ENCODE measurements at regions not wholly inside any gene's neighbourhood (a gene's known extent, or its start where the extent isn't known, plus 50 kb on each side); places are given as distances from the start of the nearest gene placed in this dataset.

- Histone ChIP-seq H3K27me3 (ENCODE audit: insufficient read depth) (no peaks in the 10 kb centered on the region), H2AFZ (ENCODE audit: low read depth) (no peak overlapping the region), H3K9me2 (no peaks in the 10 kb centered on the region), H3K9me3 (no peaks in the 10 kb centered on the region), H3K27ac (ENCODE audit: low read depth in 2 of 2, low read length in 1 of 2) (no peak overlapping the region), H3K4me1 (ENCODE audit: control insufficient read depth in 1 of 2, insufficient read depth in 2 of 2, low read depth in 1 of 2, low read length in 1 of 2) (no peaks in the 10 kb centered on the region), H3K9ac (no peak overlapping the region), H3K4me2 (no peak overlapping the region), H4K20me1 (ENCODE audit: insufficient read depth) (no peaks in the 10 kb centered on the region), H3K79me2 (ENCODE audit: insufficient read depth) (no peaks in the 10 kb centered on the region), H3K36me3 (replicated peaks in 1 of 2; ENCODE audit: control insufficient read depth in 1 of 2, insufficient read depth in 2 of 2, low read length in 1 of 2) (no peaks in the 10 kb centered on the region), H3F3A (replicated peaks; ENCODE audit: insufficient read depth) (no peaks in the 10 kb centered on the region), H3K4me3 (ENCODE audit: low read depth in 2 of 2, low read length in 1 of 2) (no peak overlapping the region)
- DNase-seq = peak; percentile 9
- 5% methylated on average over 1 of the region's 1 CpG for WGBS (ENCODE audit: low lambda C conversion rate)
- TF ChIP-seq FOSL2 (IDR thresholded peaks at IDR 0.05; ENCODE audit: borderline replicate concordance, low read depth) = no peak
- peak in 1 of 2 experiments; percentile 7; a peak in 1 of 4 replicates for TF ChIP-seq EP300 (IDR thresholded peaks at IDR 0.05; ENCODE audit: borderline replicate concordance in 1 of 2, low read depth in 1 of 2, low read length in 1 of 2)
- ChIA-PET CTCF (no interaction called here), POLR2A (no interaction called here)
Measured at GRCh38 chr6:103680116-103680515, 1179.6 kb downstream of the HACE1 start.

- WGBS (ENCODE audit: low lambda C conversion rate) = no CpG with 5 or more reads among the region's 12 CpGs
- DNase-seq = no peak
- Histone ChIP-seq H3K4me3 (ENCODE audit: low read depth in 2 of 2, low read length in 1 of 2) (no peak overlapping the region), H3F3A (replicated peaks; ENCODE audit: insufficient read depth) (no peaks in the 10 kb centered on the region), H3K27ac (ENCODE audit: low read depth in 2 of 2, low read length in 1 of 2) (no peak overlapping the region), H3K9me3 (no peaks in the 10 kb centered on the region), H3K4me1 (ENCODE audit: control insufficient read depth in 1 of 2, insufficient read depth in 2 of 2, low read depth in 1 of 2, low read length in 1 of 2) (no peaks in the 10 kb centered on the region), H3K79me2 (ENCODE audit: insufficient read depth) (no peaks in the 10 kb centered on the region), H3K4me2 (no peak overlapping the region), H3K36me3 (replicated peaks in 1 of 2; ENCODE audit: control insufficient read depth in 1 of 2, insufficient read depth in 2 of 2, low read length in 1 of 2) (no peaks in the 10 kb centered on the region), H2AFZ (ENCODE audit: low read depth) (no peak overlapping the region), H3K9ac (no peak overlapping the region), H3K27me3 (ENCODE audit: insufficient read depth) (no peaks in the 10 kb centered on the region), H3K9me2 (no peaks in the 10 kb centered on the region), H4K20me1 (ENCODE audit: insufficient read depth) (no peaks in the 10 kb centered on the region)
- no peak for TF ChIP-seq MEF2A (IDR thresholded peaks at IDR 0.05; ENCODE audit: borderline replicate concordance, low read depth)
- no peak for TF ChIP-seq NRF1 (IDR thresholded peaks at IDR 0.05; ENCODE audit: low read depth, low read length)
- TF ChIP-seq PBX3 (IDR thresholded peaks at IDR 0.05) = no peak
- no peak for TF ChIP-seq RFX5 (IDR thresholded peaks at IDR 0.05; ENCODE audit: low read length)
- no peak for TF ChIP-seq MXI1 (IDR thresholded peaks at IDR 0.05; ENCODE audit: low read depth, low read length)
- ChIA-PET POLR2A (no interaction called here), CTCF (no interaction called here)
Measured at GRCh38 chr6:103677290-103677689, 1182.4 kb downstream of the HACE1 start.

GRCh38 chr6:103675807-103676406 lies 1183.8 kb downstream of the HACE1 start:
- H2AFZ ChIP-seq (ENCODE audit: low read depth) = peak overlapping the region; percentile 61
- no peaks in the 10 kb centered on the region for H3K4me1 ChIP-seq (ENCODE audit: control insufficient read depth in 1 of 2, insufficient read depth in 2 of 2, low read depth in 1 of 2, low read length in 1 of 2)
- H3K9me3 ChIP-seq = no peaks in the 10 kb centered on the region
- no peaks in the 10 kb centered on the region for H3K27me3 ChIP-seq (ENCODE audit: insufficient read depth)
- no peak overlapping the region for H3K9ac ChIP-seq
- ChIA-PET CTCF (no interaction called here), POLR2A (no interaction called here)
- DNase-seq = no peak
- H3K4me3 ChIP-seq (ENCODE audit: low read depth in 2 of 2, low read length in 1 of 2) = no peak overlapping the region
- peak overlapping the region; percentile 52; the same call in 1 of the 2 replicates for H3K4me2 ChIP-seq
- H3K27ac ChIP-seq (ENCODE audit: low read depth in 2 of 2, low read length in 1 of 2) = no peak overlapping the region
- no peaks in the 10 kb centered on the region for H3K36me3 ChIP-seq (replicated peaks in 1 of 2; ENCODE audit: control insufficient read depth in 1 of 2, insufficient read depth in 2 of 2, low read length in 1 of 2)
- H3K9me2 ChIP-seq = no peaks in the 10 kb centered on the region
- 86% methylated on average over 1 of the region's 1 CpG for WGBS (ENCODE audit: low lambda C conversion rate)
- TF ChIP-seq CTCF (IDR thresholded peaks at IDR 0.05) (no peak), FOXJ3 (CRISPR knock-in tag; IDR thresholded peaks at IDR 0.05) (no peak), CHD2 (IDR thresholded peaks at IDR 0.05; ENCODE audit: low read length, partially characterized antibody) (no peak), YY1 (IDR thresholded peaks at IDR 0.05; ENCODE audit: low read depth) (no peak), ZBTB33 (IDR thresholded peaks at IDR 0.05; ENCODE audit: borderline replicate concordance, low read depth) (no peak), MXI1 (IDR thresholded peaks at IDR 0.05; ENCODE audit: low read depth, low read length) (no peak)
- H4K20me1 ChIP-seq (ENCODE audit: insufficient read depth) = no peaks in the 10 kb centered on the region
- H3K79me2 ChIP-seq (ENCODE audit: insufficient read depth) = no peaks in the 10 kb centered on the region
- H3F3A ChIP-seq (replicated peaks; ENCODE audit: insufficient read depth) = no peaks in the 10 kb centered on the region
